ENCODE measurements at regions not wholly inside any gene's neighbourhood (a gene's known extent, or its start where the extent isn't known, plus 50 kb on each side); places are given as distances from the start of the nearest gene placed in this dataset.

DNA sequence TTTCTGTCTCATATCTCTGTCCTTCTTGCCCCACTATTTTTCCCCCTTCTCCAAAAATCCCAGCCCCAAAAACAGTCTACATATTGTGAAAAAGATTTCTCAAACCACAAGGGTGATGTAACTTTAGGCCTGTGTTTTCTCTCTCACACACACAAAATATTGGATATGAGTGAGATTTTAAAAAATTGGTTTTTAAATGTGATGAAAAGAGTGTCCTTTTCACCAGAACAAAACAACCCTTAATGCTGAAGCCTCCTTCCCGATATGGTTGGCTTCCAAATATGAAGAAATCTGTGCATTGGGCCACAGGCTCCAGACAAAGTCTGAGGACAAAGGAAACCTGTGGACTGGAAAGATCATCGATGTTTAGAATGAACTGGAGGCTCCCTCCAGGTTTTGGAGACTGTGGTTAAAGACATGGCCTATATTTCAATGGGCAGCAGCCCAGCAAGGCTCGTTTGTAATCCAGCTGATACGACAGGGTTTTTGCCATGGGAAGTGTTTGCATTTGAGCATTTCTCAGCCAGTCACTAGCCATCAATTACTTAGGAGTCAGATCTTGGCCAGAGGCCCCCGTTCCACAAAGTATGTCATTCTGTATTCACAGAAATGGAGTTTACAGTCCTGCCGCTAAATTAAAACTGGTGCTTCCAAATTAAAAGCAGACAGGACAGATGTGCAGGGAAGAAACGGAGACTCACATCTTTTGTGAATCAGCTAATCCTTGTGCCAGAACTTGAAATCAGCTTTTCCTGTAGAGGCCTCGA lies 546.3 kb downstream of the EBF1 start:
- Mint-ChIP-seq H3K36me3 (ENCODE audit: low read depth) (no peaks in the 10 kb centered on the region), H3K9me3 (peaks cover 3% of the 10 kb centered on the region), H3K27me3 (no peaks in the 10 kb centered on the region), H3K27ac (no peak overlapping the region), H3K4me3 (no peak overlapping the region), H3K4me1 (ENCODE audit: low read depth) (no peaks in the 10 kb centered on the region)
- H3K27ac ChIP-seq (ENCODE audit: low read depth in 1 of 2, low read length in 2 of 2): no peak overlapping the region
- ATAC-seq (ENCODE audit: poor library complexity) (no peak), DNase-seq (no peak)
- TF ChIP-seq, protein P1, sequence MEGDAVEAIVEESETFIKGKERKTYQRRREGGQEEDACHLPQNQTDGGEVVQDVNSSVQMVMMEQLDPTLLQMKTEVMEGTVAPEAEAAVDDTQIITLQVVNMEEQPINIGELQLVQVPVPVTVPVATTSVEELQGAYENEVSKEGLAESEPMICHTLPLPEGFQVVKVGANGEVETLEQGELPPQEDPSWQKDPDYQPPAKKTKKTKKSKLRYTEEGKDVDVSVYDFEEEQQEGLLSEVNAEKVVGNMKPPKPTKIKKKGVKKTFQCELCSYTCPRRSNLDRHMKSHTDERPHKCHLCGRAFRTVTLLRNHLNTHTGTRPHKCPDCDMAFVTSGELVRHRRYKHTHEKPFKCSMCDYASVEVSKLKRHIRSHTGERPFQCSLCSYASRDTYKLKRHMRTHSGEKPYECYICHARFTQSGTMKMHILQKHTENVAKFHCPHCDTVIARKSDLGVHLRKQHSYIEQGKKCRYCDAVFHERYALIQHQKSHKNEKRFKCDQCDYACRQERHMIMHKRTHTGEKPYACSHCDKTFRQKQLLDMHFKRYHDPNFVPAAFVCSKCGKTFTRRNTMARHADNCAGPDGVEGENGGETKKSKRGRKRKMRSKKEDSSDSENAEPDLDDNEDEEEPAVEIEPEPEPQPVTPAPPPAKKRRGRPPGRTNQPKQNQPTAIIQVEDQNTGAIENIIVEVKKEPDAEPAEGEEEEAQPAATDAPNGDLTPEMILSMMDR (IDR thresholded peaks at IDR 0.05): no peak
- H3K36me3 ChIP-seq (ENCODE audit: insufficient read depth, low read length): no peaks in the 10 kb centered on the region
- no peaks in the 10 kb centered on the region for H3K9me3 ChIP-seq (ENCODE audit: control insufficient read depth in 1 of 2, insufficient read depth in 1 of 2, low read length in 2 of 2)
- intact Hi-C loops (cut with DNase I, micrococcal nuclease): no loop called here
- CTCF ChIA-PET: no interaction called here
- no peaks in the 10 kb centered on the region for H3K4me1 ChIP-seq (ENCODE audit: insufficient read depth, low read length)
- POLR2A ChIA-PET: no interaction called here
- H3K4me3 ChIP-seq (ENCODE audit: low read length): no peak overlapping the region
- H3K27me3 ChIP-seq (ENCODE audit: control insufficient read depth in 1 of 2, insufficient read depth in 2 of 2, low read length in 2 of 2): no peaks in the 10 kb centered on the region

DNA sequence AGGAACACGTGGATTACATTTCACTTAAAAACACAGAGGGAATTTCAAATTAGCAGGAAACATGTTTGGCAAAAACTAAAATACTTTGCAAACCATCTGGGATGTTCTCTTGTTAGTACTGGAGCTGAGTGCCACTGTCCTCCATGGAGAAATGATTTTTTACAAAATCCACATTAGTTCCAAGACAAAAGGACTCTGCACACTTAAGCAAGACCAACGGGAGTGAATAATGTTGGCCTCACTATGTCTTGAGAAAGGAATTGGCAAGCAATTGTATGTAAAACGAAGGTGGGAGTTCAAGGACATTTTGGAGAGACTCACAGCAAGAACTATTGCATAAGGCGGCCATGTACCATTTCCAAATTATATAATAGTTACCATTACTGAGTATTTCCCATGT lies 547.5 kb downstream of the EBF1 start:
- intact Hi-C loops (cut with DNase I, micrococcal nuclease): no loop called here
- no peak overlapping the region for H3K27ac ChIP-seq (ENCODE audit: low read depth in 1 of 2, low read length in 2 of 2)
- H3K4me3 Mint-ChIP-seq: no peak overlapping the region
- ChIA-PET CTCF (no interaction called here), POLR2A (no interaction called here)
- H3K4me1 Mint-ChIP-seq (ENCODE audit: low read depth): no peaks in the 10 kb centered on the region
- no peaks in the 10 kb centered on the region for H3K36me3 Mint-ChIP-seq (ENCODE audit: low read depth)
- no peaks in the 10 kb centered on the region for H3K27me3 Mint-ChIP-seq
- no peaks in the 10 kb centered on the region for H3K4me1 ChIP-seq (ENCODE audit: insufficient read depth, low read length)
- no peak overlapping the region for H3K4me3 ChIP-seq (ENCODE audit: low read length)
- ATAC-seq (ENCODE audit: poor library complexity) (no peak), DNase-seq (no peak)
- no peaks in the 10 kb centered on the region for H3K9me3 ChIP-seq (ENCODE audit: control insufficient read depth in 1 of 2, insufficient read depth in 1 of 2, low read length in 2 of 2)
- no peaks in the 10 kb centered on the region for H3K27me3 ChIP-seq (ENCODE audit: control insufficient read depth in 1 of 2, insufficient read depth in 2 of 2, low read length in 2 of 2)
- TF ChIP-seq, protein P1 (IDR thresholded peaks at IDR 0.05): no peak
- no peak overlapping the region for H3K27ac Mint-ChIP-seq
- no peaks in the 10 kb centered on the region for H3K36me3 ChIP-seq (ENCODE audit: insufficient read depth, low read length)
- peaks cover 3% of the 10 kb centered on the region for H3K9me3 Mint-ChIP-seq

DNA sequence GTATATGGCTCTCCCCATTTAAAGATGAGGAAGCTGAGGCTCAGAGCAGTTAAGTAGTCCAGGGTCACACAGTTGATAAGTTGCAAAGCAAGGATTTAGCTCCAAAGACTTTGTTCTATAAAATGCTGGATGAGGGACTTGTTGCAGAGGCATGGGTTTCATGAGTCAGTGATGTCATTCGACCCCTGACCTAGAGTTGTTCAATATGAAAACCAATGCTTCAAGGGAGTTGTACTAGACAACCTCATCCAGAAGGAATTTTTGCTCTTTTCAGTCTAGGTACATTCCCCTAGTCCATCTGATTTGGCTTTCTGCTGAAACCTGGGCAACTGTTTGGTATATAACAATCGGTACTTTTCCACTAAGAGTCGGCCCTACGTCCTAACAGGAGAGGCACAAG lies 550.4 kb downstream of the EBF1 start:
- POLR2A ChIA-PET: no interaction called here
- H3K27ac Mint-ChIP-seq: no peak overlapping the region
- H3K36me3 ChIP-seq (ENCODE audit: insufficient read depth, low read length): no peaks in the 10 kb centered on the region
- no peaks in the 10 kb centered on the region for H3K36me3 Mint-ChIP-seq (ENCODE audit: low read depth)
- H3K27ac ChIP-seq (ENCODE audit: low read depth in 1 of 2, low read length in 2 of 2): no peak overlapping the region
- ATAC-seq (ENCODE audit: poor library complexity): no peak
- no peaks in the 10 kb centered on the region for H3K9me3 ChIP-seq (ENCODE audit: control insufficient read depth in 1 of 2, insufficient read depth in 1 of 2, low read length in 2 of 2)
- H3K9me3 Mint-ChIP-seq: peaks cover 3% of the 10 kb centered on the region
- intact Hi-C loops (cut with DNase I, micrococcal nuclease): no loop called here
- no peaks in the 10 kb centered on the region for H3K4me1 ChIP-seq (ENCODE audit: insufficient read depth, low read length)
- peaks cover 6% of the 10 kb centered on the region for H3K4me1 Mint-ChIP-seq (ENCODE audit: low read depth)
- no peak for DNase-seq
- no peak overlapping the region for H3K4me3 ChIP-seq (ENCODE audit: low read length)
- H3K27me3 Mint-ChIP-seq: no peaks in the 10 kb centered on the region
- TF ChIP-seq, protein P1 (IDR thresholded peaks at IDR 0.05): no peak
- H3K4me3 Mint-ChIP-seq: no peak overlapping the region
- CTCF ChIA-PET: no interaction called here
- no peaks in the 10 kb centered on the region for H3K27me3 ChIP-seq (ENCODE audit: control insufficient read depth in 1 of 2, insufficient read depth in 2 of 2, low read length in 2 of 2)

Measured in CD4-positive, alpha-beta T cell (primary cell).